HG03521 (cell line): ENCODE measurements at regions not wholly inside any gene's neighbourhood (a gene's known extent, or its start where the extent isn't known, plus 50 kb on each side); places are given as distances from the start of the nearest gene placed in this dataset.
"Not testable (repeated sequence)": the region's sequence is repeated elsewhere in the genome, so short reads cannot be mapped to it uniquely, and the experiment has no call there.

Experiments used
- ATAC-seq: cut with Tn5 transposase; IDR thresholded peaks from one replicate; pipeline ENCODE4 v1.9.1; 2021; ENCODE audit warnings: mild to moderate bottlenecking, moderate library complexity; ENCODE audit not compliant: unreplicated experiment

- ATAC-seq: no peak
Observed at GRCh38 chr1:234851450-234852438, 241.8 kb upstream of the IRF2BP2 start.

DNA sequence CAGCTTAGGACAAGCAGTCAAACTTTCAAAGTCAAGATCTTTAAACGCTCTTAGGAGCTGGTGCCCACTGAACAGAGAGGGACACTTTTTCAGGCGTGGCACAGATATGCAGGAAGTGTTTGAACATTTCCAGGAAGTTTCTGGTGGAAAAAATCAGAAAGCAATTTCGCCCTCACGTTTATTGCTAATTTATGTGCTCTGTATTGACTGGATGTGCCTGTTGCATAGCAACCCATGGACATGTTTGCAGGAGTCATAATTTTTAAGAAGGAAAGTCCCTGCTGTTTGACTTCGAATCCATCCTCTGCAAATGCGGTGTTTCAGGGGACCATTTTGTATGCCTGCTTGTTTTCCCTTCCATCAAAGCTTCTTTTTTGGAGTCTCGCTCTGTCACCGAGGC lies 239.9 kb upstream of the IRF2BP2 start:
- no peak for ATAC-seq

DNA sequence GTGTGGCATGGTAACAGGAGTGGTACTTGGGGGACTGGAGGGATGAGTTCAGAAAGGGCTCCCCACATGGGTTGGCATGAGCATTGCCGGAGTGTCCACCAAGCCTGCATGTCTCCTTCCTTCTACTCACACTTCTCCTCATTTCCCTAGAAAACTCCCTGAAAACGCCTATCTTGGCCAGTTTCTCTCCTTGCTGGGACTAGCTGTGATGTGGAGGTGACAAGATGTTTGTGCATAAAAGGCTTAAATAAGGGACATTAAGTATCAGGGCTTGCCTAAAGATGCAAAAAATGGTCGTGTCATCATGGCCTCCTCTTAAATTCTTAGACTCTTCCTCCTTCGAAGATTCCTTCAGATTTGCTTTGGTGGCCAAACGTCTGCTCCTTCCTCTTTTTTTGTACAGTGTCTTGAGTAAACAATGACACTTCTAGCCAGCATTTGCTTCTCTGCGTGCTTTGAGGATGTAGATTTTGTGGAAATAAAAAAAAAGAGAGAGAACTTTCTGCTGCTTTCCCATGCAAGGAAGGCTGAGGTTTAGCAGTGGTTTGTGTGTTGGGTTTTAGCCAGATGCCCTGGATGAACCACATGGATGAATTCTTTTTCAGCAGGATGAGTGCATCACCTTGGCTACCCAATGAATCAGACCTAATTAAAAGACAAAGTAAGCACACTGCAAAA lies 239.1 kb upstream of the IRF2BP2 start:
- ATAC-seq: no peak

DNA sequence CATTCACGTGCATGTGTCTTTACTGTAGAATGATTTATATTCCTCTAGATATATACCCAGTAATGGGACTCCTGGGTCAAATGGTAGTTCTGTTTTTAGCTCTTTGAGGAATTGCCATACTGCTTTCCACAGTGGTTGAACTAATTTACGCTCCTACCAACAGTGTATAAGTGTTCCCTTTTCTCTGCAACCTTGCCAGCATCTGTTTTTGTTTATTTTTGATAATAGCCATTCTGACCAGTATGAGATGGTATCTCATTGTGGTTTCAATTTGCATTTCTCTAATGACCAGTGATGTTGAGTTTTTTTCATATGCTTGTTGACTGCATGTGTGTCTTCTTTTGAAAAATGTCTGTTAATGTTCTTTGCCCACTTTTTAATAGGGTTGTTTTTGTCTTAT lies 236.8 kb upstream of the IRF2BP2 start:
- ATAC-seq: not testable (repeated sequence)

DNA sequence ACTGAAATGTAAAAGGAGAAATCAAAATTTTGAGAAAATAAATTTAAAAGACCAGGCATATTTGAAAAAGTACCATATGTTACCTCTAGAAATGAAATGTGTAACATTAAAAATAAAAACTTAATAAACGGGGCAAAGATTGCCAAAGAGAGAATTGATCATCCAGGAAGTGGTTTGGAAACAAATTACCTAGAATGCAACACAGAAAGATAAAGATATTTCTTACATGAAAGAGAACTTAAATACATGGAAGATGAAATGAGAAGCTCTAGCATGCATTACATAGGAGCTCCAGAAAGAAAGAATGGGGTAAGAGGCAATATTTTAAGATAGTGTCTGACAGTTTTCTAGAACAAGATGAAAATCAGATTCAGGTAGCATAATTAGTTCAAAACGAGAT lies 235.9 kb upstream of the IRF2BP2 start:
- no peak for ATAC-seq

- ATAC-seq: no peak
Observed at GRCh38 chr1:234845097-234845660, 235.2 kb upstream of the IRF2BP2 start.

- no peak for ATAC-seq
Observed at GRCh38 chr1:234844479-234845031, 234.6 kb upstream of the IRF2BP2 start.

DNA sequence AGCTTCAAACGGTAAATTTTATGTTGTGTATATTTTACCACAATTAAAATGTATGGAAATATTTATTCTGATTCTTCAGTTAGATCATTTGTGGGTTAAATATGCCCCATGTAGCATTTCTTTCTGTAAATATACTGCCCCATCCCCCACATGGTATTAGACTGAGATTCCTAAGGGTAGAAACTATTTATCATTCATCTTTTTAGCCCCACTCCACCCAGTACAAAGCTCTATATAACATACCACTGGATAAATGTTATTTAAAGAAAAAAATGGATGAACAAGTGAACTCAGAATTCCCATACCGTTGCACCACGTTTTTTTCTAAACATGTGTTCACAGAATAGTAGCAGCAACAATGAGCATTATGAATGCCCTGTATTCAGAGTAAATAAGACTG lies 234.0 kb upstream of the IRF2BP2 start:
- no peak for ATAC-seq

DNA sequence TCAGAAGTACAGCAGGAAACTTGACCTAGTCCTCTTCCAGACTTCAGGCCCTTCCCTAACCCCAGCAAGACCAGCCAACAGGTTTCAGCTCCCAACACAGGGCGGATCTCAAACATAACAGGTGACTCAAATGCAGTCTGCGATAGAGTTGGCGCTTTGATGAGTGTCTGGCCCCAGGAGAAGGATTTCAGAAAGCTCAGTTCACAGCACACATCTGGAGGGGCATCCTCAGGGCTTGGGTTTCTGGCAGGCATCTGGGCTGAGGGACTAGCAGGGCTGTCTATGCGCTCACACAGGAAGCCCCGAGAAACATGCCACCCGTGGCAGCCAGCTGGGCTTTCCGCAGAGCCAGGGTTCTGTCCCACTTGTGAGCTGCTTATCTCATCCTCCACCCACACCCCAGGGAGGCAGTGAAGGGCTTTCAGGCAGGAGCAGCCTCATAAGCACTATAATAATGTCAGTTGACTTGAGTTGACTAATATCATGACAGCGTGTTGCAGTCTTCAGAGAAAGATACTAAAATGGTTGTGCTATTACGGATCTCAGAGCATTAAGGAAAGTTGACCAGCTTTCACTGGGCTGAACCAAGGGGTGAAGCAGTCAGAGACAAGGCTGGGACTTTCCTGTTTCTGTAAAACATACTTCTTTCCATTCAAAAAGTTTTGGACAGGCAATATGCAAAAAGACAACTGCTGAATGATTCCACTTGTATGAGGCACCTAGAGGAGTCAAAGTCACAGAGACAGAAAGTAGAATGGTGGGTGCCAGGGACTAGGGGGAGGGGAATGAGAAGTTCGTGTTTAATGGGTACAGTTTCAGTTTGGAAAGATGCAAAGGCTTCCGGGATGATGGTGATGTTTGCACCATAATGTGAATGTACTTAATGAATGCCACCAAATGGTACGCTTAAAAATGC lies 233.0 kb upstream of the IRF2BP2 start:
- peak; percentile 54 for ATAC-seq

GRCh38 chr1:234841710-234842231 lies 231.8 kb upstream of the IRF2BP2 start:
- ATAC-seq: no peak

DNA sequence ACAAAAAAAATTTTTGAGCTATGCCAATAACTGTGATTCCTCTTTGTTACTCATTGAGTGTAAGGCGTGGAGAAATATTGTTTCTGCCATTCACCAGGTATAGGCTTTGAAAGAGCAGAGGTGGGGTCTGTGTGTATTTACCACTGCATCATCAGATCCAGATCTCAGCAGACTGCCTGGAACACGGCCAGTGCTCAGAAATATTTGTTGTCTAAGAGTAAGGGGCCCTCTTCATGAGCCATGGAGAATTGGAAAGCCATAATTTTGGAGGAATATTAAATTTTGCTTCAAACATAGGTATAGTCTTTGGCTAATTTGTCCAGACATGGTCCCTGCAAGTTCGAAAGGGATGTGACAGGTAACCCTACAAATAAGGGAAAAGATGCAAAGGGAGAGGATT lies 231.3 kb upstream of the IRF2BP2 start:
- ATAC-seq: no peak

DNA sequence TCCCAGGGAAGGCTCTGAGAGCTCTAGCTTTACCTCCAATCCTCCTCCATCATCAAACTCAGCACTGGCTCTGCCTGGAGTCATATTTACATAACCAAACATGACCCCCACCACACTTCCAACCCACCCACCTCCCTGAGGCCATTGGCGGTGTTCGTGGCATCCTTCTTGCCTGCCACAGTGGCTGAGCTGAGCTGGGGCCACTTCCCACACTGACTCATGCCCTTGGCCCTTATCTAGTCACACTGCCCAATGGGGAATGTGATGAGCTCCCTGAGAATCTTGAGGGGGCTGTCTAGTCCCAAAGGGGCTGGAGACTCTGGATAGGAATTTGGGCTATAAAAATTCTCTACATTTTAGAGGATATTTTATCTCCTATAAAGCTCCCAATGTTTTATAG lies 230.9 kb upstream of the IRF2BP2 start:
- no peak for ATAC-seq

DNA sequence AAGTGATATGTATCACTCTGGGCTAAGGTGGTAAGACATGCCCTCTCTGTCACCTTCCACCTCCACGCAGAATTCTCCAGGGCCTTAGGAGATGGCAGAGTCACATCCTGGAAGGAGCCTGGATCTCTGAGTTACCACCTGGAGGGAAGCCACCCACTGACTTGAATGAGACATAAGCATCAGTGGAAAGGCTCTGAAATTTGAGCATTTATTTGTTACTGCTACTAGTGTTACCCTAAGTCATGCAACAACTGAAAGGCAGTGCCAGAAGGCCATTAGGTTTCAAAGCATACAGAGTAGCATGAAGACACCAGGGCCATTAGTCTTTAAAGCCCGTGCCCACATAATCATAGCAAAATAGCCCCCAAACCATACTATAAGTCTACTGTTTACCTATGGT lies 230.3 kb upstream of the IRF2BP2 start:
- ATAC-seq: no peak

GRCh38 chr1:234839663-234840062 lies 229.7 kb upstream of the IRF2BP2 start:
- no peak for ATAC-seq

- ATAC-seq: no peak
Observed at GRCh38 chr1:234838820-234839219, 228.8 kb upstream of the IRF2BP2 start.

GRCh38 chr1:234838182-234838581 lies 228.2 kb upstream of the IRF2BP2 start:
- ATAC-seq: no peak

DNA sequence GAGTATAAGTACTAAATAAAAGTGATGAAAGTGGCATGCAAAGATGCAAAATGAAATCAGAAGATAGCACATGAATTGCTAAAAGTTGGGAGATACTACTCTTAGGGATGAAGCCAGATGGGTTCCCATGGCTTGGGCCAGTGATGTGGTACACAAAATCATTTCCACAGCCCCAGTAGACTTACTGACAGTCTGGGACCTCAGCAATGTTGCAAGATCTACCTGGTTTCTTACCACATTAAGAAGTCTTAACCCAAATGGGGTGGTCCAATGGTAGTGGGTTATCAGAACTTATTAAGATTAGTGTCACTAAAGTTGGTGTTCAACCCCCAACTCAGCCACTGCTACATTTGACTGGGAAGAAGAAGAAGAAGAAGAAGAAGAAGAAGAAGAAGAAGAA lies 227.7 kb upstream of the IRF2BP2 start:
- ATAC-seq: no peak

DNA sequence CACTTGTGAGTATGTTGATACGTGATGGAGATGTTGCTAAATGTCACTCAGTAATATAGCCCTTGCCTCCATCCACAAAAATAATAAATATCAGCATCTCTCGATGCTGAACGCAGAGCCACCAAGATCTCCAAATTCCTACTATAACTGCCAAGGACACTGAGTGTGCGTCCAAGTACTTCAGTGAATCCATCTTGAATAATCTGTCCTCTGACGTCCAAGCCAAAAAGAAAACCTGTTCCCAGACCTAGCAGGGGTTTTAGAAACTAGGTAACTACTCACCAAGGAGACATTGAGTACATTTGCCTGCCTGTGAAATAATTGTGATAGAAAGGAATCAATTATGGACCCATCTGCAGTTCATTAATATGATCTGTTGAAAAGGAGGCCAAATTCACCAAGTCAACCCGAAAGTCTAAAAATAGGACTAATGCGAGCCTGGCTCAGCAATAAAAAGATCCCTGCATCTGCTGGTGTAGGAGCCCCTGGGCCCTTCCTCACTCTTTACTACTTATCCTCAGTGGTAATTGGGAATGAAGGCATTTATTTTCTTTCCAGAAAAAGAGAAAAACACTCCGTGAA lies 226.9 kb upstream of the IRF2BP2 start:
- no peak for ATAC-seq

GRCh38 chr1:234836045-234836681 lies 226.2 kb upstream of the IRF2BP2 start:
- no peak for ATAC-seq
